ENCODE measurements at regions not wholly inside any gene's neighbourhood (a gene's known extent, or its start where the extent isn't known, plus 50 kb on each side); places are given as distances from the start of the nearest gene placed in this dataset.
"Not testable (repeated sequence)": the region's sequence is repeated elsewhere in the genome, so short reads cannot be mapped to it uniquely, and the experiment has no call there.

DNA sequence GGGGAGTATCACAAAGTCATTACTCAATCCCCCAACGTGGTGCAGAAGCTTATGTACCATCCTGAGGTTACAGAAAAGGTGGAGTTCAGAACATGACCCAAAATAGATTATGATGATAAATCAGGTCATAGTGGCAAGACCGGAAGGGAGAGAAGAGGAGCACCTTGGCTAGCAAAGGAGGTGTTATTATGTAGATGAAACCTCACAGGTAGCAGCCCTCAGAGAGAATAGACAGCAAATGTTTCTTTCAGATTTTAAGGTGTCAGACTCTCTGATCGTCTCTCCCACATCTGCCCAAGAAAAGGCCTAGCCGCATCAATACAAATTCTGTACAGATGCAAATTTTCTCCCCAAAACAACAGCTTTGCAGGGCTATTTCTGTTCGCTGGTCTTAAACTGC lies 88.3 kb upstream of the SEMA3D start:
- no peak for TF ChIP-seq ZFX (IDR thresholded peaks at IDR 0.05; ENCODE audit: borderline replicate concordance)
- TF ChIP-seq, protein P1, sequence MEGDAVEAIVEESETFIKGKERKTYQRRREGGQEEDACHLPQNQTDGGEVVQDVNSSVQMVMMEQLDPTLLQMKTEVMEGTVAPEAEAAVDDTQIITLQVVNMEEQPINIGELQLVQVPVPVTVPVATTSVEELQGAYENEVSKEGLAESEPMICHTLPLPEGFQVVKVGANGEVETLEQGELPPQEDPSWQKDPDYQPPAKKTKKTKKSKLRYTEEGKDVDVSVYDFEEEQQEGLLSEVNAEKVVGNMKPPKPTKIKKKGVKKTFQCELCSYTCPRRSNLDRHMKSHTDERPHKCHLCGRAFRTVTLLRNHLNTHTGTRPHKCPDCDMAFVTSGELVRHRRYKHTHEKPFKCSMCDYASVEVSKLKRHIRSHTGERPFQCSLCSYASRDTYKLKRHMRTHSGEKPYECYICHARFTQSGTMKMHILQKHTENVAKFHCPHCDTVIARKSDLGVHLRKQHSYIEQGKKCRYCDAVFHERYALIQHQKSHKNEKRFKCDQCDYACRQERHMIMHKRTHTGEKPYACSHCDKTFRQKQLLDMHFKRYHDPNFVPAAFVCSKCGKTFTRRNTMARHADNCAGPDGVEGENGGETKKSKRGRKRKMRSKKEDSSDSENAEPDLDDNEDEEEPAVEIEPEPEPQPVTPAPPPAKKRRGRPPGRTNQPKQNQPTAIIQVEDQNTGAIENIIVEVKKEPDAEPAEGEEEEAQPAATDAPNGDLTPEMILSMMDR (IDR thresholded peaks at IDR 0.05) = no peak
- no peak overlapping the region for H3K27ac ChIP-seq

DNA sequence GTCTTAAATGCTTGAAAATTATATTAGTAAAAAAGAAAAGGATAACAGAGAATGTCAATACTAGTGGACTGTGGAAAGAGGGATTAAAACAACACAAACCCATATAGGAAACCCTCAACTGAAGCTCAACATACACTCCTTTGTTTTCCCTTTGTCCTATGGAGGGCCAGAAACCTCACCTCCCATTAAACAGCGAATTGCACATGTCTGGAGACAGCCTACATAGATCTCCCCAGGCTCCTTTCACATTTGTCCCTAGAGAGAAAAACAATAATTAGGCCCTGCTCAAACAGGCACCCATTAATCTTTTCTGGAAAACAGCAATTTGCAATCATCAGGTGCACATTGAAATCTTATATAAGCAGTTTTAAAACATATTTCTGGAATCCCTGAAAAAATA lies 87.6 kb upstream of the SEMA3D start:
- TF ChIP-seq ZFX (IDR thresholded peaks at IDR 0.05; ENCODE audit: borderline replicate concordance) = no peak
- TF ChIP-seq, protein P1 (IDR thresholded peaks at IDR 0.05) = no peak
- H3K27ac ChIP-seq = no peak overlapping the region

- H3K27ac ChIP-seq = no peak overlapping the region
- TF ChIP-seq, protein P1 (IDR thresholded peaks at IDR 0.05) = no peak
- no peak for TF ChIP-seq ZFX (IDR thresholded peaks at IDR 0.05; ENCODE audit: borderline replicate concordance)
Measured at GRCh38 chr7:85262891-85263290, 76.0 kb upstream of the SEMA3D start.

- H3K27ac ChIP-seq = no peak overlapping the region
- TF ChIP-seq, protein P1 (IDR thresholded peaks at IDR 0.05) = no peak
- TF ChIP-seq ZFX (IDR thresholded peaks at IDR 0.05; ENCODE audit: borderline replicate concordance) = no peak
Measured at GRCh38 chr7:85261336-85261735, 74.5 kb upstream of the SEMA3D start.

GRCh38 chr7:85249787-85250186 lies 62.9 kb upstream of the SEMA3D start:
- H3K27ac ChIP-seq = not testable (repeated sequence)

- no peak overlapping the region for H3K27ac ChIP-seq
- TF ChIP-seq, protein P1 (IDR thresholded peaks at IDR 0.05) = no peak
- TF ChIP-seq ZFX (IDR thresholded peaks at IDR 0.05; ENCODE audit: borderline replicate concordance) = no peak
Measured at GRCh38 chr7:85239109-85239508, 52.3 kb upstream of the SEMA3D start.

DNA sequence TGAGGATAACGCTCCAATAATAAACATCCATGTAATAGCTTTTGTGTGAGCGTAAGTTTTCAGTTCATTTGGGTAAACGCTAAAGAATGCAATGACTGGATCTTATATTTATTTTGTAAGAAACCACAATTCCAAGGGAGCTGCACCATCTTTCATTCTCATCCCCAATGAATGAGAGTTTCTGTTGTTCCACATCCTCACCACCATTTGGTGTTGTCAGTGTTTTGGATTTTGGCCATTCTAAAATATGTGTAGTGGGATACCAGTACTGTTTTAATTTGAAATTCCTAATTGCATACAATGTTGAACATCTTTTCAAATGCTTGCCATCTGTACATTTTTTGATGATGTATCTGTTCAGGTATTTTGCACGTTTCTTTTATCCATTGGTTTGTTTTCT lies 50.9 kb upstream of the SEMA3D start:
- TF ChIP-seq ZFX (IDR thresholded peaks at IDR 0.05; ENCODE audit: borderline replicate concordance) = no peak
- TF ChIP-seq, protein P1 (IDR thresholded peaks at IDR 0.05) = no peak
- H3K27ac ChIP-seq = no peak overlapping the region
